ENCODE measurements at regions not wholly inside any gene's neighbourhood (a gene's known extent, or its start where the extent isn't known, plus 50 kb on each side); places are given as distances from the start of the nearest gene placed in this dataset.

GRCh38 chr18:29161429-29161828, 984.5 kb upstream of the CDH2 start:
- no peaks in the 10 kb centered on the region for H3K36me3 ChIP-seq
- TF ChIP-seq CTCF (IDR thresholded peaks at IDR 0.05) = no peak
- H3K27me3 ChIP-seq (ENCODE audit: low read depth) = no peaks in the 10 kb centered on the region
- no peak overlapping the region for H3K27ac ChIP-seq
- DNase-seq (no peak), ATAC-seq (no peak)
- H3K4me1 ChIP-seq = no peaks in the 10 kb centered on the region
- intact Hi-C loops (cut with DNase I) = no loop called here
- H3K4me3 ChIP-seq = no peak overlapping the region
- no peaks in the 10 kb centered on the region for H3K9me3 ChIP-seq

- intact Hi-C loops (cut with DNase I) = no loop called here
- H3K9me3 ChIP-seq = no peaks in the 10 kb centered on the region
- no peak overlapping the region for H3K4me3 ChIP-seq
- DNase-seq = no peak
- no peaks in the 10 kb centered on the region for H3K36me3 ChIP-seq
- H3K27ac ChIP-seq = no peak overlapping the region
- ATAC-seq = no peak
- H3K27me3 ChIP-seq (ENCODE audit: low read depth) = no peaks in the 10 kb centered on the region
- H3K4me1 ChIP-seq = no peaks in the 10 kb centered on the region
- TF ChIP-seq CTCF (IDR thresholded peaks at IDR 0.05) = no peak
These were observed 983.2 kb upstream of the CDH2 start for GRCh38 chr18:29160170-29160569.

- no peak overlapping the region for H3K27ac ChIP-seq
- TF ChIP-seq CTCF (IDR thresholded peaks at IDR 0.05) = no peak
- intact Hi-C loops (cut with DNase I) = no loop called here
- no peak for DNase-seq
- H3K36me3 ChIP-seq = no peaks in the 10 kb centered on the region
- H3K4me1 ChIP-seq = no peaks in the 10 kb centered on the region
- H3K27me3 ChIP-seq (ENCODE audit: low read depth) = no peaks in the 10 kb centered on the region
- no peaks in the 10 kb centered on the region for H3K9me3 ChIP-seq
- ATAC-seq = no peak
- H3K4me3 ChIP-seq = no peak overlapping the region
These were observed 981.0 kb upstream of the CDH2 start for GRCh38 chr18:29157905-29158304.

DNA sequence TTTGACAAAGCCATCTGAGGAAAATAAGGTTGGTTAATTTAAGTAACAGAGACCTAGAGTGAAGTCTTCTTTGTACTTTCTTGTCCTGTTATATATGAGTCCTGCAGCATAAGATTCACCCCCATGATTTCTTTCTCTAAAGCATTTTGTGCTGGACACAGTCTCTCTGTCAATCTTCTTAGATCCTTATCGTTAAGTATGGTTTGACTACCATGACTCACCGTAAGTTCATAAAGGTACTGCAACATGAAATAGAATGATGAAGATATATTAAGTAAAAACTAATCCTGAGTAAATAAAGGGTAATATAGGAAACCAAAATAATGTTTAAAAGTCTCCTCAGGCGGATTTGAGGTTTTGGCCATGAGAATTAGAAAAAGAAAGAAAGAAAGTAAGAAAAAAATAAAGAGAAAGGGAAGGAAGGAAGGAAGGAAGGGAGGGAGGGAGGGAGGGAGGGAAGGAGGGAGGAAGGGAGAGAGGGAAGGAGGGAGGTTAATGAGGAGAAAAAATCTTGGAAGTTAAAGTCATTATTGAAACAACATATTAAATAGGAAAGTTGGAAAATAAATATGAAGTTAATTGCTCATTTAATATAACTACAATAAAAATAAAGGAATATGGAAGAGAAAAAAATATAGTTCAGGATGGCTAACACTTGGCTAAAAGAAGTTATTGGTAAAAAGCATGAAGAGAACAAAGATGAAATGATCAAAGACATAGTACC, 980.3 kb upstream of the CDH2 start:
- DNase-seq (no peak), ATAC-seq (no peak)
- Histone ChIP-seq H3K27me3 (ENCODE audit: low read depth) (no peaks in the 10 kb centered on the region), H3K4me3 (no peak overlapping the region), H3K36me3 (no peaks in the 10 kb centered on the region), H3K4me1 (no peaks in the 10 kb centered on the region), H3K27ac (no peak overlapping the region), H3K9me3 (no peaks in the 10 kb centered on the region)
- no peak for TF ChIP-seq CTCF (IDR thresholded peaks at IDR 0.05)
- intact Hi-C loops (cut with DNase I) = no loop called here

- H3K36me3 ChIP-seq = no peaks in the 10 kb centered on the region
- no peak for TF ChIP-seq CTCF (IDR thresholded peaks at IDR 0.05)
- no peaks in the 10 kb centered on the region for H3K27me3 ChIP-seq (ENCODE audit: low read depth)
- DNase-seq (no peak), ATAC-seq (no peak)
- H3K4me3 ChIP-seq = no peak overlapping the region
- H3K27ac ChIP-seq = no peak overlapping the region
- no peaks in the 10 kb centered on the region for H3K4me1 ChIP-seq
- intact Hi-C loops (cut with DNase I) = no loop called here
- no peaks in the 10 kb centered on the region for H3K9me3 ChIP-seq
These were observed 979.6 kb upstream of the CDH2 start for GRCh38 chr18:29156531-29156930.

All from lower lobe of right lung (tissue), 2 donors.